Mesendoderm (in vitro differentiated cells): ENCODE measurements at regions not wholly inside any gene's neighbourhood (a gene's known extent, or its start where the extent isn't known, plus 50 kb on each side); places are given as distances from the start of the nearest gene placed in this dataset.

Source experiments
- DNase-seq: peaks from one replicate; pipeline ENCODE4 v3.0.0; 2013
- H2AK5ac ChIP-seq: 2 replicates; pipeline ENCODE4 v1.6.1; 2013; ENCODE audit warnings: low read length, inconsistent platforms
- H2BK120ac ChIP-seq: 2 replicates; pipeline ENCODE4 v1.6.1; 2013; ENCODE audit warnings: low read depth, mild to moderate bottlenecking, low read length, moderate library complexity, mixed read lengths
- H2BK15ac ChIP-seq: replicated peaks from 2 replicates; pipeline ENCODE4 v1.6.1; 2013; ENCODE audit warnings: low read depth, mild to moderate bottlenecking, moderate library complexity
- H2BK5ac ChIP-seq: 2 replicates; pipeline ENCODE4 v1.6.1; 2013; ENCODE audit warnings: low read length, inconsistent platforms
- H3K18ac ChIP-seq: 2 replicates; pipeline ENCODE4 v1.6.1; 2013; ENCODE audit warnings: mild to moderate bottlenecking, low read length, mixed read lengths
- H3K23ac ChIP-seq: one replicate; pipeline ENCODE4 v1.6.1; 2013; ENCODE audit warnings: low read length
- H3K27ac ChIP-seq: 2 replicates; pipeline ENCODE4 v1.5.1; 2013; ENCODE audit warnings: low read depth, mild to moderate bottlenecking, inconsistent platforms, low read length, moderate library complexity
- H3K27me3 ChIP-seq: 2 replicates; pipeline ENCODE4 v1.6.1; 2013; ENCODE audit warnings: low read length, control low read depth, mild to moderate bottlenecking, inconsistent platforms; ENCODE audit not compliant: insufficient read depth, poor library complexity
- H3K36me3 ChIP-seq: 2 replicates; pipeline ENCODE4 v1.6.1; 2013; ENCODE audit warnings: low read length, inconsistent platforms; ENCODE audit not compliant: control insufficient read depth, insufficient read depth
- H3K4ac ChIP-seq: one replicate; pipeline ENCODE4 v1.6.1; 2013; ENCODE audit warnings: low read depth, mild to moderate bottlenecking, low read length, moderate library complexity
- H3K4me1 ChIP-seq: 2 replicates; pipeline ENCODE4 v1.6.1; 2013; ENCODE audit warnings: low read depth, low read length, inconsistent platforms; ENCODE audit not compliant: control insufficient read depth
- H3K4me2 ChIP-seq: 2 replicates; pipeline ENCODE4 v1.6.1; 2013; ENCODE audit warnings: low read length
- H3K4me3 ChIP-seq: 2 replicates; pipeline ENCODE4 v1.5.1; 2013; ENCODE audit warnings: mild to moderate bottlenecking, low read length
- H3K56ac ChIP-seq: one replicate; pipeline ENCODE4 v1.6.1; 2013; ENCODE audit warnings: low read length
- H3K79me1 ChIP-seq: 2 replicates; pipeline ENCODE4 v1.6.1; 2013; ENCODE audit warnings: low read length, inconsistent platforms
- H3K79me2 ChIP-seq: 2 replicates; pipeline ENCODE4 v1.6.1; 2013; ENCODE audit warnings: mild to moderate bottlenecking, low read length; ENCODE audit not compliant: control insufficient read depth, insufficient read depth
- H3K9ac ChIP-seq: 2 replicates; pipeline ENCODE4 v1.6.1; 2013; ENCODE audit warnings: low read length, inconsistent platforms
- H4K5ac ChIP-seq: one replicate; pipeline ENCODE4 v1.6.1; 2013; ENCODE audit warnings: low read length
- H4K8ac ChIP-seq: one replicate; pipeline ENCODE4 v1.6.1; 2013; ENCODE audit warnings: low read depth, mild to moderate bottlenecking, control low read depth, low read length, moderate library complexity
- WGBS: extraction: QIAGEN DNeasy Blood & Tissue Kit; methylation state at CpG from one replicate; pipeline ENCODE4 v1.1.7; 2013; ENCODE audit warnings: low lambda C conversion rate, missing lambda C conversion rate; ENCODE audit not compliant: insufficient coverage; ENCODE audit errors: extremely low coverage; 5-methylcytosine and 5-hydroxymethylcytosine counted together

DNA sequence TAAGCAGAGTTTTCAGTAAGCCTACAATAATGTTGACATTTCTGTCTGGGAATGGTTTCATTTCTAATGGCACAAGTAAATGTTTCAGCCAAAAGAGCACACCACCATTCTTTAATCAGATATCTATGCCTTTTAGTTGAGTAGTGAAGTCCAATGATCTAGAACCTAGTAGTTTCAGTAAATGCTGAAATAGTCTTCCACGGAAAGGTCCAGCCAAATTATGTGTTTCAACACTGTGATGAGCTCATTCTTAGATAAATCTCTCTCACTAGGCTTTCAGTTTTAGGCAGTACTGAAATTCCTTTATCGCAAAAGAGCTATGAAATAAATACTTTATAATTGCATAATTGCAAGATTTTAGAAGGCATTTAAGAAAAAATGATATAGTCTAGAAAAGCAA, 816.8 kb upstream of the PCDH9 start:
- H3K4me3 ChIP-seq: no peak overlapping the region
- H3K23ac ChIP-seq: no peak overlapping the region
- no peak overlapping the region for H3K27ac ChIP-seq
- WGBS: no CpG with 5 or more reads among the region's 2 CpGs
- H3K4me1 ChIP-seq: no peaks in the 10 kb centered on the region
- no peak overlapping the region for H3K4ac ChIP-seq
- no peak overlapping the region for H4K5ac ChIP-seq
- no peak overlapping the region for H2BK15ac ChIP-seq
- H3K18ac ChIP-seq: no peak overlapping the region
- no peak overlapping the region for H3K4me2 ChIP-seq
- H3K9ac ChIP-seq: no peak overlapping the region
- no peak overlapping the region for H2BK120ac ChIP-seq
- no peak overlapping the region for H2AK5ac ChIP-seq
- no peak overlapping the region for H3K56ac ChIP-seq
- no peaks in the 10 kb centered on the region for H3K79me1 ChIP-seq
- H2BK5ac ChIP-seq: no peak overlapping the region
- H3K27me3 ChIP-seq: no peaks in the 10 kb centered on the region
- no peaks in the 10 kb centered on the region for H3K36me3 ChIP-seq
- no peaks in the 10 kb centered on the region for H3K79me2 ChIP-seq
- no peak for DNase-seq
- H4K8ac ChIP-seq: no peak overlapping the region

DNA sequence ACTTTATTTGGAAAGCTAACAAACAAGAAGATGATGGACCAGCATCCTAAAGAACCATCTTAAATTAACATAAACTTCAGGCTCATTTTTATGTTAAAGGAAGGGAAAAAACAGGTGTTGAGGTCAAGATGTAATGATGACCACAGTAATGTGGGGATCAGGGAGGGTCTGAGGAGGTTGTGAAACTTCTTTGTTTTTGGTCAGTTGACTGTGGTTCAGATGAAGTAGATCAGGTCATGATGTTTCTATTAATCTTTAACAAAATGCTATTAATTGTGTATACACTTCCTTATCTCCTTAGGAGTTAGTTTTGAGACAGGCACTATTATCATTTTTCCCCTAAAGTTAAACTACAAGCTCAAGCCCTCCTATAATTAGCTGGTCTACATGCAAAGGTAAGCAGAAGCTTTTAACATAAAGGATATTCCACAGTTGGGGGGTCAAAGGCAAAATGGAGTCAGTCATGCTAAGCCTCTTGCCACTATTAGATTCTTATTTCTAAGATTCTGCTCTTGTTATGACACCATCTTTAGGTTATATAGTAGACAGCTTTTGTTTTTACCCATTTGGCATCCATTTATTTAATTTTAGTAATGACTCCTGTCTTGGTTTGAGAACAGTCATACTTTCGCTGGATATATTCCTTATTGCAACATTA, 800.1 kb upstream of the PCDH9 start:
- H3K18ac ChIP-seq: no peak overlapping the region
- no peak overlapping the region for H3K4me3 ChIP-seq
- H3K36me3 ChIP-seq: no peaks in the 10 kb centered on the region
- H3K4ac ChIP-seq: no peak overlapping the region
- H2BK15ac ChIP-seq: no peak overlapping the region
- H3K23ac ChIP-seq: no peak overlapping the region
- H3K79me1 ChIP-seq: no peaks in the 10 kb centered on the region
- WGBS: no CpG with 5 or more reads among the region's 1 CpG
- H2BK5ac ChIP-seq: no peak overlapping the region
- H4K8ac ChIP-seq: no peak overlapping the region
- no peak overlapping the region for H3K27ac ChIP-seq
- no peak overlapping the region for H3K4me2 ChIP-seq
- H2BK120ac ChIP-seq: no peak overlapping the region
- H4K5ac ChIP-seq: no peak overlapping the region
- no peak for DNase-seq
- H3K56ac ChIP-seq: no peak overlapping the region
- H2AK5ac ChIP-seq: no peak overlapping the region
- no peak overlapping the region for H3K9ac ChIP-seq
- no peaks in the 10 kb centered on the region for H3K4me1 ChIP-seq
- no peaks in the 10 kb centered on the region for H3K27me3 ChIP-seq
- H3K79me2 ChIP-seq: no peaks in the 10 kb centered on the region

DNA sequence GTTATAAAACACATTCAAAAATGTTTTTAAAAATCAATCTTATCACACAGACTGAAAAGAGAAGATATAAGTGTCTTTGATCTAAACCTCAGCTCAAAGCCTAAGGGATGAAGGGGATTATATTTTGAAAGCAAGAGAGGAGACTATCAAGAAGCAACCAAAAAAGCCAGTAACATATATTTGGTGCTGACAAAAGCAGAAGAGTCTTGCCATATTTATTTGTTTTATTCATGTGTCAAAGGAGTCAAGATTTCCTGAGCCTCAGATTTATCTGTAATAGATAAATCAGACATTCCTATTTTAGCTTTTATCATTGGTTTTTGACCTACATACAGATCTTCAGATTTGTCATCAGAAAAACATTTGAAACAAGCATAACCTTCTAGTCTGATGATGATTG, 798.6 kb upstream of the PCDH9 start:
- H2BK15ac ChIP-seq: no peak overlapping the region
- H3K4ac ChIP-seq: no peak overlapping the region
- H3K79me1 ChIP-seq: no peaks in the 10 kb centered on the region
- no peak overlapping the region for H2BK5ac ChIP-seq
- H3K18ac ChIP-seq: no peak overlapping the region
- H3K79me2 ChIP-seq: no peaks in the 10 kb centered on the region
- no peak overlapping the region for H3K4me2 ChIP-seq
- no peaks in the 10 kb centered on the region for H3K4me1 ChIP-seq
- H2BK120ac ChIP-seq: no peak overlapping the region
- H4K5ac ChIP-seq: no peak overlapping the region
- H3K36me3 ChIP-seq: no peaks in the 10 kb centered on the region
- no peak overlapping the region for H3K9ac ChIP-seq
- no peak overlapping the region for H2AK5ac ChIP-seq
- no peak overlapping the region for H3K56ac ChIP-seq
- H3K27me3 ChIP-seq: no peaks in the 10 kb centered on the region
- H4K8ac ChIP-seq: no peak overlapping the region
- no peak overlapping the region for H3K4me3 ChIP-seq
- DNase-seq: no peak
- H3K27ac ChIP-seq: no peak overlapping the region
- no peak overlapping the region for H3K23ac ChIP-seq

DNA sequence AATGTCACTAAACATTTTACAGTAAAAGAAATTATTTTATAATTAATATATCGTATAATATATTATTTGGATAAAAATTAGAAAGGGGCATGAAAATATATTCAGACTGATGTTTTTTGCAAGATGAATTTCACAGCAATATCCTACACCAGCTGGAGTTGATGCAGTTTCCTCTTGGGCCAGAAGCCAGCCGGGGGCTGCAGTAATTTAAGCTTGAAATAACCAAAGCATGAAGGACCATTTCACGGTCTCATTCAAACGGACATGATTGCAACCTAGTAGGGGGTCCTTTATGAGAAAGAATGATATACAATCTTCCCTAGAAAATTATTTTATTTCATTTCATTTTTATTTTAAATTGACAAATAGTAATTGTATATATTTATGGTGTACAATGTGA, 797.2 kb upstream of the PCDH9 start:
- no peak overlapping the region for H3K18ac ChIP-seq
- H2BK5ac ChIP-seq: no peak overlapping the region
- no peaks in the 10 kb centered on the region for H3K79me1 ChIP-seq
- H3K4ac ChIP-seq: no peak overlapping the region
- no peaks in the 10 kb centered on the region for H3K27me3 ChIP-seq
- H3K4me3 ChIP-seq: no peak overlapping the region
- H3K4me1 ChIP-seq: no peaks in the 10 kb centered on the region
- H3K27ac ChIP-seq: no peak overlapping the region
- H4K8ac ChIP-seq: no peak overlapping the region
- DNase-seq: no peak
- no peak overlapping the region for H2BK120ac ChIP-seq
- no peak overlapping the region for H2AK5ac ChIP-seq
- H3K79me2 ChIP-seq: no peaks in the 10 kb centered on the region
- no CpG with 5 or more reads among the region's 4 CpGs for WGBS
- no peak overlapping the region for H3K23ac ChIP-seq
- no peak overlapping the region for H3K9ac ChIP-seq
- H3K36me3 ChIP-seq: no peaks in the 10 kb centered on the region
- H3K56ac ChIP-seq: no peak overlapping the region
- no peak overlapping the region for H4K5ac ChIP-seq
- no peak overlapping the region for H3K4me2 ChIP-seq
- no peak overlapping the region for H2BK15ac ChIP-seq

DNA sequence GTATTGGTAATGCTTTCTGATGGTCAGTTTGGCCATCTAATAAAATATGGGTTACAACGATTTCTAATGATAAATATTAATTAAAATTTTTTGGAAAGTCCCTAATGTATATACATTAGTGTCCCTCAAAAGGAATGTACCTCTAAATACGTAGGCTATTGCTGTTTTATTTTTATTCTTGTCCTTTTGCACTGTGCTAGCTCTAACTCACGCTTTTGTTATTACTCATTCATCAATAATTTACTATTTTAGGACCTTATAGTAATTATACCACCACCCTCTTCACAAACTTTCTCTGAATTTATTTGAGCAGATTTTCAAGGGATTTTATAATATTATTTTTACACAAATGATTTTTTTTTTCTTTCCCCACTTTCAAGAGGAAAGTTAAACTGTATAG, 795.9 kb upstream of the PCDH9 start:
- no peaks in the 10 kb centered on the region for H3K79me1 ChIP-seq
- H3K4me1 ChIP-seq: no peaks in the 10 kb centered on the region
- no peak overlapping the region for H2AK5ac ChIP-seq
- H3K4me2 ChIP-seq: no peak overlapping the region
- no peak overlapping the region for H2BK15ac ChIP-seq
- H2BK5ac ChIP-seq: no peak overlapping the region
- no peak overlapping the region for H3K9ac ChIP-seq
- H4K5ac ChIP-seq: no peak overlapping the region
- no peak overlapping the region for H3K18ac ChIP-seq
- no peak overlapping the region for H2BK120ac ChIP-seq
- no peak overlapping the region for H3K4me3 ChIP-seq
- no peak overlapping the region for H3K56ac ChIP-seq
- H3K27ac ChIP-seq: no peak overlapping the region
- H3K79me2 ChIP-seq: no peaks in the 10 kb centered on the region
- no peak for DNase-seq
- whole genome bisulfite sequencing: 100% methylated on average over 1 of the region's 3 CpGs
- no peak overlapping the region for H3K23ac ChIP-seq
- no peak overlapping the region for H4K8ac ChIP-seq
- no peak overlapping the region for H3K4ac ChIP-seq
- no peaks in the 10 kb centered on the region for H3K36me3 ChIP-seq
- H3K27me3 ChIP-seq: no peaks in the 10 kb centered on the region

DNA sequence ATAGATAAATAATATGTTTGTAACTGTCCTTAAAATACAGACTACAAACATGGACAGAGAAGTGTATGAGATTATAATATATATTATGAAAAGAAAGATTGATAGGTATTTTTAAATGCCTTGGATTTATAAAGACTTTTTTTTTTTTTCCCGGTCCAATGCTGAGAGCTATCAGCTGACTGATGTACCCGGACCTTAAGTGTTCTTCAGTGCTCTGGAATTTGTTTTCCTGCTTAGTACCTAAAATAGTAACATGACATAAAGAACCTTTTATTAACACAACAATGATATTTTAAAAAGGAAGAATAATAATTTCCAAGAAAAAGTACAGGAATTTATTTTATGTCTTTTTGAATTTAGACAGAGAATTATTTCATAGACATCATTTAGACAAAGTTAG, 795.5 kb upstream of the PCDH9 start:
- no peaks in the 10 kb centered on the region for H3K4me1 ChIP-seq
- H3K4ac ChIP-seq: no peak overlapping the region
- no peak overlapping the region for H3K27ac ChIP-seq
- DNase-seq: no peak
- H4K5ac ChIP-seq: no peak overlapping the region
- no peaks in the 10 kb centered on the region for H3K27me3 ChIP-seq
- no peak overlapping the region for H2BK120ac ChIP-seq
- H2AK5ac ChIP-seq: no peak overlapping the region
- H3K4me2 ChIP-seq: no peak overlapping the region
- no peak overlapping the region for H3K23ac ChIP-seq
- H3K9ac ChIP-seq: no peak overlapping the region
- no peak overlapping the region for H2BK15ac ChIP-seq
- no peak overlapping the region for H3K4me3 ChIP-seq
- no CpG with 5 or more reads among the region's 2 CpGs for WGBS
- no peaks in the 10 kb centered on the region for H3K79me2 ChIP-seq
- H2BK5ac ChIP-seq: no peak overlapping the region
- H3K18ac ChIP-seq: no peak overlapping the region
- no peaks in the 10 kb centered on the region for H3K36me3 ChIP-seq
- no peak overlapping the region for H4K8ac ChIP-seq
- H3K56ac ChIP-seq: no peak overlapping the region
- no peaks in the 10 kb centered on the region for H3K79me1 ChIP-seq
